K562 (cell line): ENCODE measurements at regions not wholly inside any gene's neighbourhood (a gene's known extent, or its start where the extent isn't known, plus 50 kb on each side); places are given as distances from the start of the nearest gene placed in this dataset.

Experiments used
- ATAC-seq: fragments of 200-7000 bp; cut with Tn5 transposase; 3 replicates; pipeline ENCODE4 v1.9.1; 2020; ENCODE audit warnings: moderate library complexity
- BruUV-seq: library from RNA; stranded (reverse); fragments of 400-500 nt; replicated peaks from 2 replicates; lab custom pipeline; 2021; lab: Mats Ljungman, UMichigan
- CTCF ChIA-PET: fragments of 300-600 bp; formaldehyde crosslinking; extraction: SDS; loops from one replicate; lab custom pipeline; 2021; ENCODE audit warnings: low intra/inter-chr PET ratio; lab: Yijun Ruan, JAX
- POLR2A ChIA-PET: fragments of 300-600, 350-650 bp; sonication (Branson Sonifier 250); formaldehyde crosslinking; extraction: SDS; loops from one replicate; lab custom pipeline; 2021; ENCODE audit warnings: antibody characterized with exemption, inconsistent platforms; lab: Yijun Ruan, JAX
- DNase-seq, 4 experiments: peaks; one replicate each; pipeline versions ENCODE4 v3.0.0 to v3.0.0-alpha.2; 2011 to 2018; ENCODE audit warnings: low spot score in 3 of 4, mixed read lengths in 3 of 4; ENCODE audit errors: extremely low read depth in 1 of 4
- FAIRE-seq: peaks from 2 replicates; lab custom pipeline; 2011; peaks lifted over from hg19 to GRCh38; lab: Jason Lieb, UNC
- H2AFZ ChIP-seq: 2 replicates; pipeline ENCODE4 v1.6.0; 2011; ENCODE audit warnings: low read depth, low read length, control low read depth, inconsistent platforms
- H3K27ac ChIP-seq: fragments of 200-600 bp; 3 replicates; pipeline ENCODE4 v1.8.0; 2011; ENCODE audit warnings: low read depth, mild to moderate bottlenecking, control low read depth, inconsistent platforms, low read length, moderate library complexity, mixed read lengths; ENCODE audit errors: extremely low read depth
- H3K27me3 ChIP-seq, 2 experiments: fragments of 300-600 bp in 1 of 2; 2 replicates in 1 of 2; 3 replicates in 1 of 2; pipeline versions ENCODE4 v1.6.0 to v1.8.0; 2011; ENCODE audit warnings: inconsistent platforms in 2 of 2, low read length in 2 of 2, mild to moderate bottlenecking in 1 of 2, mixed read lengths in 1 of 2, moderate library complexity in 1 of 2; ENCODE audit not compliant: control insufficient read depth in 2 of 2, insufficient read depth in 2 of 2
- H3K36me3 ChIP-seq: fragments of 300-600 bp; 3 replicates; pipeline ENCODE4 v1.8.0; 2011; ENCODE audit warnings: mild to moderate bottlenecking, low read length, inconsistent platforms; ENCODE audit not compliant: control insufficient read depth, insufficient read depth
- H3K4me1 ChIP-seq, 2 experiments: fragments of 200-600 bp in 1 of 2; replicated peaks in 1 of 2; 2 replicates in 1 of 2; 3 replicates in 1 of 2; pipeline versions ENCODE4 v1.5.1 to v1.8.0; 2011; ENCODE audit warnings: inconsistent platforms in 2 of 2, low read length in 2 of 2, mild to moderate bottlenecking in 1 of 2, mixed read lengths in 1 of 2, moderate library complexity in 1 of 2; ENCODE audit not compliant: control insufficient read depth in 2 of 2, insufficient read depth in 2 of 2
- H3K4me2 ChIP-seq: 2 replicates; pipeline ENCODE4 v1.6.1; 2011; ENCODE audit warnings: low read length, control low read depth, inconsistent platforms, mixed read lengths; ENCODE audit not compliant: insufficient read depth
- H3K4me3 ChIP-seq: fragments of 200-600 bp; sonication (generic), shearing (Covaris generic); 2 replicates; pipeline ENCODE4 v1.5.1; 2016; ENCODE audit warnings: control low read depth, inconsistent platforms
- H3K79me2 ChIP-seq: fragments of 200-600 bp; 3 replicates; pipeline ENCODE4 v1.8.0; 2011; ENCODE audit warnings: low read length, inconsistent platforms; ENCODE audit not compliant: control insufficient read depth, insufficient read depth
- H3K9ac ChIP-seq, 2 experiments: 2 replicates each; pipeline versions ENCODE4 v1.6.0 to v1.6.1; 2011; ENCODE audit warnings: low read depth in 2 of 2, low read length in 2 of 2, control low read depth in 1 of 2, inconsistent platforms in 1 of 2, mild to moderate bottlenecking in 1 of 2, mixed read lengths in 1 of 2; ENCODE audit not compliant: insufficient read depth in 1 of 2
- H3K9me1 ChIP-seq: one replicate; pipeline ENCODE4 v1.6.0; 2011; ENCODE audit warnings: inconsistent platforms, mild to moderate bottlenecking, low read length, moderate library complexity; ENCODE audit not compliant: control insufficient read depth, insufficient read depth
- H3K9me3 ChIP-seq: replicated peaks from 2 replicates; pipeline ENCODE4 v1.5.1; 2011; ENCODE audit warnings: low read depth, low read length, inconsistent platforms; ENCODE audit not compliant: control insufficient read depth, insufficient read depth
- H4K20me1 ChIP-seq: replicated peaks from 2 replicates; pipeline ENCODE4 v1.6.1; 2011; ENCODE audit warnings: low read length, inconsistent platforms, mixed read lengths; ENCODE audit not compliant: control insufficient read depth, insufficient read depth
- MAFK ChIP-seq: IDR thresholded peaks from 2 replicates; pipeline ENCODE4 v1.6.1; 2011; ENCODE audit warnings: low read length, improper control_type of control experiment
- MLLT1 ChIP-seq, 2 experiments: fragments of 450-650 bp; IDR thresholded peaks; 2 replicates each; pipeline ENCODE4 v1.6.1; 2016
- NFIX ChIP-seq: fragments of 250-450 bp; sonication (Bioruptor Pico); IDR thresholded peaks from 2 replicates; pipeline ENCODE4 v1.4.0; 2020; ENCODE audit warnings: low read depth, mild to moderate bottlenecking, moderate library complexity
- TSC22D4 ChIP-seq: fragments of 450-650 bp; IDR thresholded peaks from 2 replicates; pipeline ENCODE4 v1.6.1; 2016; ENCODE audit warnings: missing genetic modification characterization, missing biosample characterization, control low read depth
- WGBS: fragments of 100-300 bp; shearing (Covaris generic); methylation state at CpG from one replicate; pipeline ENCODE4 v1.1.6; 2016; ENCODE audit warnings: low coverage, mixed read lengths; ENCODE audit not compliant: insufficient coverage; ENCODE audit errors: missing lambda C conversion rate; 5-methylcytosine and 5-hydroxymethylcytosine counted together
- in situ Hi-C: fragments of 300-500 bp; cut with MboI; formaldehyde crosslinking; loops from 4 replicates; pipeline ENCODE4 v1.15.0; 2018; ENCODE audit warnings: inconsistent platforms, mixed read lengths
- intact Hi-C: fragments of 100-400 bp; cut with micrococcal nuclease; formaldehyde crosslinking; loops from 2 replicates; pipeline ENCODE4 v1.14.2; 2022

GRCh38 chr3:144381607-144382006 lies 410.0 kb downstream of the DIPK2A start:
- Histone ChIP-seq H3K79me2 (no peaks in the 10 kb centered on the region), H3K9ac (no peak overlapping the region), H3K4me2 (no peak overlapping the region), H3K27me3 (no peaks in the 10 kb centered on the region), H3K27ac (no peak overlapping the region), H3K9me1 (no peaks in the 10 kb centered on the region), H3K4me1 (no peaks in the 10 kb centered on the region), H3K9me3 (no peaks in the 10 kb centered on the region), H3K36me3 (no peaks in the 10 kb centered on the region), H4K20me1 (no peaks in the 10 kb centered on the region), H3K4me3 (no peak overlapping the region), H2AFZ (no peak overlapping the region)
- intact Hi-C loops: no loop called here
- WGBS: 3% methylated on average over 3 of the region's 3 CpGs
- FAIRE-seq (no peak), DNase-seq (no peak), ATAC-seq (no peak)
- POLR2A ChIA-PET: no interaction called here
- CTCF ChIA-PET: no interaction called here
- in situ Hi-C loops: no loop called here
- no peak for TF ChIP-seq TSC22D4 (tag)
- no peak for TF ChIP-seq MAFK
- TF ChIP-seq NFIX (CRISPR knock-in tag): no peak
- no peak for TF ChIP-seq MLLT1 (IDR thresholded peaks at IDR 0.05)
- no TSS peak for BruUV-seq
